Mesothelial cell of epicardium (in vitro differentiated cells): ENCODE measurements at regions not wholly inside any gene's neighbourhood (a gene's known extent, or its start where the extent isn't known, plus 50 kb on each side); places are given as distances from the start of the nearest gene placed in this dataset.

Source experiments
- DNase-seq, 2 experiments: peaks; one replicate each; pipeline ENCODE4 v3.0.0; 2021; ENCODE audit warnings: low spot score in 2 of 2; ENCODE audit not compliant: unreplicated experiment in 2 of 2
- H3K27ac Mint-ChIP-seq: 2 replicates; pipeline ENCODE4 v1.8.0; 2021; ENCODE audit warnings: mixed read lengths
- H3K27me3 Mint-ChIP-seq: 2 replicates; pipeline ENCODE4 v1.8.0; 2021; ENCODE audit warnings: low read depth, mixed read lengths
- H3K36me3 Mint-ChIP-seq: 2 replicates; pipeline ENCODE4 v1.8.0; 2021; ENCODE audit warnings: mixed read lengths
- H3K4me1 Mint-ChIP-seq: 2 replicates; pipeline ENCODE4 v1.8.0; 2021; ENCODE audit warnings: mixed read lengths
- H3K4me3 Mint-ChIP-seq: 2 replicates; pipeline ENCODE4 v1.8.0; 2021; ENCODE audit warnings: mild to moderate bottlenecking, moderate library complexity, mixed read lengths
- H3K9me3 Mint-ChIP-seq: 2 replicates; pipeline ENCODE4 v1.8.0; 2021; ENCODE audit warnings: mixed read lengths
- CTCF ChIP-seq: fragments of 200-600 bp; sonication (generic); IDR thresholded peaks from one replicate; pipeline ENCODE4 v1.5.0; 2021; ENCODE audit warnings: antibody characterized with exemption; ENCODE audit not compliant: unreplicated experiment

GRCh38 chr4:24230955-24231354 is 341.1 kb upstream of the PPARGC1A start:
- peaks cover 3% of the 10 kb centered on the region for H3K9me3 Mint-ChIP-seq
- no peaks in the 10 kb centered on the region for H3K4me1 Mint-ChIP-seq
- no peak for DNase-seq
- peaks cover 18% of the 10 kb centered on the region for H3K27me3 Mint-ChIP-seq
- TF ChIP-seq CTCF, result no peak
- no peaks in the 10 kb centered on the region for H3K36me3 Mint-ChIP-seq
- H3K4me3 Mint-ChIP-seq, result no peak overlapping the region
- no peak overlapping the region for H3K27ac Mint-ChIP-seq

GRCh38 chr4:24229978-24230377 is 340.1 kb upstream of the PPARGC1A start:
- Mint-ChIP-seq H3K27me3 (peaks cover 21% of the 10 kb centered on the region), H3K36me3 (no peaks in the 10 kb centered on the region), H3K27ac (no peak overlapping the region), H3K4me1 (no peaks in the 10 kb centered on the region), H3K4me3 (no peak overlapping the region), H3K9me3 (peaks cover 3% of the 10 kb centered on the region)
- DNase-seq, result no peak
- no peak for TF ChIP-seq CTCF

- Mint-ChIP-seq H3K27me3 (peaks cover 26% of the 10 kb centered on the region), H3K4me3 (no peak overlapping the region)
- TF ChIP-seq CTCF, result no peak
Measured at GRCh38 chr4:24228692-24229091, 338.8 kb upstream of the PPARGC1A start.

GRCh38 chr4:24226667-24227066 is 336.8 kb upstream of the PPARGC1A start:
- Mint-ChIP-seq H3K4me3 (no peak overlapping the region), H3K27me3 (peaks cover 23% of the 10 kb centered on the region), H3K4me1 (no peaks in the 10 kb centered on the region), H3K9me3 (peaks cover 3% of the 10 kb centered on the region), H3K27ac (no peak overlapping the region), H3K36me3 (no peaks in the 10 kb centered on the region)
- TF ChIP-seq CTCF, result no peak
- DNase-seq, result no peak

More at GRCh38 chr4:24228692-24229091, 338.8 kb upstream of the PPARGC1A start:
- no peak for DNase-seq
- no peaks in the 10 kb centered on the region for H3K4me1 Mint-ChIP-seq
- H3K9me3 Mint-ChIP-seq, result peaks cover 3% of the 10 kb centered on the region
- H3K27ac Mint-ChIP-seq, result no peak overlapping the region
- H3K36me3 Mint-ChIP-seq, result no peaks in the 10 kb centered on the region

- DNase-seq, result no peak
- TF ChIP-seq CTCF, result no peak
- Mint-ChIP-seq H3K36me3 (no peaks in the 10 kb centered on the region), H3K9me3 (peaks cover 3% of the 10 kb centered on the region), H3K27ac (no peak overlapping the region), H3K27me3 (peaks cover 23% of the 10 kb centered on the region), H3K4me3 (no peak overlapping the region), H3K4me1 (no peaks in the 10 kb centered on the region)
Measured at GRCh38 chr4:24226023-24226422, 336.2 kb upstream of the PPARGC1A start.

- Mint-ChIP-seq H3K4me1 (peaks cover 2% of the 10 kb centered on the region), H3K36me3 (no peaks in the 10 kb centered on the region), H3K27ac (no peak overlapping the region), H3K4me3 (no peak overlapping the region), H3K27me3 (peaks cover 19% of the 10 kb centered on the region), H3K9me3 (peaks cover 8% of the 10 kb centered on the region)
- no peak for TF ChIP-seq CTCF
- DNase-seq, result no peak
Measured at GRCh38 chr4:24224446-24224845, 334.6 kb upstream of the PPARGC1A start.
